ENCODE measurements at regions not wholly inside any gene's neighbourhood (a gene's known extent, or its start where the extent isn't known, plus 50 kb on each side); places are given as distances from the start of the nearest gene placed in this dataset.

DNA sequence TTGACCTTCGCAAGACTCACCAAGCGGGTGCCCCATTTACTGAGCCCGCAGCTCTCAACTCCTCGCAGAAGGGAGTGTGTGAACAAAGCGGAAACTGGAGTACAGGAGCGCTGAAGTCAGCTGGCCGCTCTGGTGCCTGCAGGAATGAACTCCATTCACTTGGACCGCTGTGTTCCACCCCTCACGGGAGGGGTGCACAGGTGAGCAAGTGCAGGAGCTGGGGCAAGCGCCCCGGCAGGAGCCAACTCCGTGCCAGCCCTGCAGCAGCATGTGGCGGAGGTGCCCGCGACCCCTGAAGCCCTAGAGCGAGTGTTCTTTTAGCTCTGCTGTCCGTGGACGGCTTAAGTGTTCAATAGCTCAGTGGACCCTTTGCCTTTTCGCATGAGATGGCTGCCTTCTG is 471.6 kb upstream of the ADGRL4 start:
- DNase-seq: no peak

DNA sequence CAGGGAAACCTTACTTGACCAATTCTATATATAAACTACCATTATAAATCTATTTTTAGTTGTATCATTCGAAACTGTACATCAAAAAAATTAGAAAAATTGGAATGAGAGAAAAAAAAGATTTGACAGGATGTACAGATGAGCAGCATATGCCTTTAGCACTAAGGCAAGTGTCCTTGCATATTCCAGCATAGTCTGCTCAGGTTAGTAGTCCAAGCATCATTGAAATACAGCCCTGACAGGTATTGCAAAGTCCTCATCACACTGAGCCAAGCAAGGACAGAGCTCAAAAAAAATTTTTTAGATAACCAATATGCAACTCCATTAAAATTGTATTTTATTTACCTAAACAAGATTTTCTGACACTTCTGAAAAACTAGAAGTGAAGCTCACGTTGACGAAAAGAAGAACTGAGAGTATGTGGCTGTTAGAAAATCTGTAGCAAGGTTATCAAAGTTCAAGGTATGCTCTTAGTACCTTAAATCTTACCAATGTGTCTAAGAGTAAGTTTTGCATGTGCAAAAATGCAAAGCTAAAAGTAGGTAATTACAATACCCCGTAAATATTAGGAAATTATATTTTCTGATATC is 465.6 kb upstream of the ADGRL4 start:
- DNase-seq: no peak

DNA sequence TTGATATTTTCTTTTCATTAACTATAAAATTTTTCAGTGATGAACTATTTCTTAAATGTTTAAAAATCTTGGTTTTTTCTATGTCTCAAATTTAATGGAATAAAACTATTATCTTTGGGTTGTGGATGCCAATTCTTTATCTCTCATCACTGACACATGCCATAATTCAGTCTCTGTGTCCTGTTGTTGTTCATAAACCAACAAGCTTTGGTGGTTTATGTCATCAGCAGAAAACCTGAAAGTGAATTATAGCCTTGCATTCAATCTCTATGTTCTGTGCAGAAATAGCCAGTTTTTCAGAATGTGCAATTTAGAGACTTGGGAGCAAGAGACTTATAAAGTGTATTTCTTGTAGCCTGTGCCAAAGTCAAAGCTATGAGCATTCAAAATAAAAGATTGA is 462.6 kb upstream of the ADGRL4 start:
- DNase-seq: no peak

- DNase-seq: no peak
Measured at GRCh38 chr1:79460773-79461436, 454.4 kb upstream of the ADGRL4 start.

GRCh38 chr1:79457562-79458224 is 451.2 kb upstream of the ADGRL4 start:
- DNase-seq: no peak

GRCh38 chr1:79448426-79448825 is 441.9 kb upstream of the ADGRL4 start:
- no peak for DNase-seq

GRCh38 chr1:79441238-79441637 is 434.7 kb upstream of the ADGRL4 start:
- no peak for DNase-seq

GRCh38 chr1:79437540-79437939 is 431.0 kb upstream of the ADGRL4 start:
- DNase-seq: no peak

DNA sequence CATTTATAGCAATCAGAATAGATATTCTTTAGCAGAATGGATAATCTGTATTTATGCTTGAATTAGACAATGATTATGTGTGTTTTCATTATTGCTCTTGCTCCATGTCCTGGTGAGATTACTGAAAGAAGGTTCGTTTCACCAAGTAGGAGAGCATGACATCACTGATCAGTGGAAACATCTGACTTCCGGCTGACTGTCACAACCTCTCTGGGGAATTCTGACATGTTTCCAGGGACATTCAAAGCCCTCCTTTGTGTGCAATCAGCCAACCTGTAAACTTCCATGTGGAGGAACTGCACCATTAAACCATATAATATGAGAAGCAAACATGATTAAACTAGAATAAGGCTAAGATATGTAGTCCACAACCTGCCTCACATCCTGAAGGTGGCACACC is 424.8 kb upstream of the ADGRL4 start:
- no peak for DNase-seq

GRCh38 chr1:79430437-79430836 is 423.9 kb upstream of the ADGRL4 start:
- DNase-seq: no peak

DNA sequence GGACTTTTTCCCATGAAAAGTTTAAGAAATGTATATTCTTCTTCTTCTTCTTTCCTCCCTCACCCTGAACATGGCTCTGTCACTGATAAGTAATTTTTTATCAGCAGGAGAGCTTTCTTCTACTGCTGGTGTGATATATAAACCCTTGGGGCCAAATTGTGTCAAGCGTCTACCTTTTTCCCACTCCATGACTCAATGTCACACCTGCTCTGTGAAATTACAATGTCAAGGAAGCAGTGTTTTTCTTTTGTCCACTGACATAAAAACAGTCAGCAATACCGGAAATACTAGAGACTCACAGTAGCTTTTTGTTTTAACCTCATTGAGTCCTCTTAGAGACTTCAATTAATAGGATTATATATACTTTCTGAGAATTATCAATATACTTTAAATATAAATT is 416.2 kb upstream of the ADGRL4 start:
- DNase-seq: no peak

DNA sequence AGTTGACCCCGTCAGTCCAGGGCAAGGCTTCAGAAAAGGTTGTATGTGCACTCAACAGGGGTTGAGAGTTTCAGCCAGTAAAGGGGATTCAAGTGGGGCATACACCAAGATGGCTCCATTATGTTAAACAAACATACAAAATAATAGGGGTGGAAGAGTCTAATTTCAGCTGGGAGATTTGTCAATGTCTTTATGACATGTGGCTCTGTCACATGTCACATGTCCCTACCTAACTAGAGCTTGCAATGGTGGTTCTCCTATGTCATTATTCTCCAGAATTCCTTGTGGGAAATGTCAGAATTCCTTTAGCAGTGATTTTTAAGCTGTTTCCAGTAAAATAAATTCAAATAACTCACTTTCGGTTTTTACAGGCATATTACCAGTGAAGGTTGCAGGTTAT is 392.0 kb upstream of the ADGRL4 start:
- DNase-seq: no peak

DNA sequence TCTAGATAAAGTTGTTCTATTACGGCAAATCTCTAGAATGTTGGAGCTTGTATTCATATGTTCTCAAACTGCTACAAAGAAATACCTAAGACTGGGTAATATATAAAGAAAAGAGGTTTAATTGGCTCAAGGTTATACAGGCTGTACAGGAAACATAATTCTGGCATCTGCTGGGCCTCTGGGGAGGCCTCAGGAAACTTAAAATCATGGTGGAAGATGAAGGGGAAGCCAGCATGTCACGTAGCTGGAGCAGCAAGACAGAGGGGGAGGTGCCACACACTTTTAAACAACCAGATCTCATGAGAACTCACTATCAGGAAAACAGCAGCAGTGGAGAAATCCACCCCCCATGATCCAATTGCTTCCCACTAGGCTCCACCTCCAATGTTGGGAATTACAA is 390.4 kb upstream of the ADGRL4 start:
- DNase-seq: no peak

GRCh38 chr1:79388694-79389361 is 382.3 kb upstream of the ADGRL4 start:
- no peak for DNase-seq

- DNase-seq: no peak
Measured at GRCh38 chr1:79386730-79387129, 380.2 kb upstream of the ADGRL4 start.

DNA sequence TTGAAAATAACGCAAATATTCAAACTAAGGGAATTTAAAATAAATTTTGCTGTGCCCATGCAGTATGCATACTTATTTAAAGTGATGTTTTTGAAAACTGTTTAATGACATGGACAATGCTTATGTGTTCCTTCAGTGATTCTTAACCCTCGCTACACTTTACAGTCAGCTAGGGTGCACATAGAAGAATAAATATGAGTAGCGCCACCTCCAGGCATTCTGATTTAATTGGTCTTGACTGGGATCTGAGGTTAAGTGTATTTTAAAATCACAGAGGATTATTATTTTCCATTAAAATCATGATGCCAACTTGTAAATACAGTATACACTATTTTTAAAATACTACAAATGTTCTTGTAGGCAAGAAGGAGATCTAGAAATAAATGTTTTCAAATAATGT is 373.5 kb upstream of the ADGRL4 start:
- no peak for DNase-seq

DNA sequence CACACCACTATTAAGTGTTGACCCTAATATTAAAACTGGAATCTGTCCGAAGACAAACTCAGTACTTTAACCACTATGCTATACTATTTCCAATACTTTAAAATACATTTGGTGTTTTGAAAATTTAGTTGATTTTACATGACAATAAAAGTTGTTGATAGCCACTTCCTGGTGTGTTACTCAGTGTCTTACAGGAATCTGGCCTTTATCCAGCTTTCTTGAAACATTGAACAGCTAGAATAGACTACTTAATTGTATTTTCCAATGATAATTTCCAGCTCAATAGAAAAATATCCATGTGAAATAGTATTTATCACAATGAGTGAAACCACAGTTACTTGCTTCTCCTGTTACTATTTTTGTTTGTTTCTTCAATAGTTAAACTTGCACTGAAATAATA is 369.6 kb upstream of the ADGRL4 start:
- DNase-seq: no peak

GRCh38 chr1:79375352-79375751 is 368.8 kb upstream of the ADGRL4 start:
- no peak for DNase-seq

GRCh38 chr1:79374397-79374796 is 367.9 kb upstream of the ADGRL4 start:
- DNase-seq: no peak

DNA sequence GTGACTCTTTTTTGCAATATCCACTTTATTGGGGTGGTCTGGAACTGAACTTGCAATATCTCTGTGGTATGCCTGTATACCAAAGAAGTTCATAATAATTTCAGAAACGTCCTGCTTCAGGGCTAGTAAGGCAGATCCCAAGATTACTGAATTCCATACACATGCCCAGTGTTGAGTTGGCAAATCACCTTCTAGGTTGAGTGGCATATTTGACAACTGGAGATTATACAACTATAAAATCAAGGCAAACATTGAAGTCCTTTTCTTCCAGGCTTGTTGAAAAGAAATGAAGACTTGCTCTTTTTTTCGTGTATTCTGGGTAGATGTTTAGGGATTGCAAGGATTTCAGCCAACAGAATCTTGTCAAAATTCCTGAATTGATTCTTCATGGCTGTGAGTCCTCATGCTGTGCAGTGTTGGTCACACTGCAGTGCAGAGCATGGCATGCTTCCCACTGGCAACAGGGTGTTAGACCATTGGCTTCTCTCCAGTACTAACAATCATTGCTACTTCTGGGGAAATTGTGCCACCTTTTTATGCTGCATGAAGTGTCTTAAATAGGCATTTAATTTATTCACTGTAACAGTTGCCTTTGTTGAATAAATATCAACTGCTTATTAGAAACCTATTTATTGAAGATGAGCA is 367.1 kb upstream of the ADGRL4 start:
- no peak for DNase-seq

DNA sequence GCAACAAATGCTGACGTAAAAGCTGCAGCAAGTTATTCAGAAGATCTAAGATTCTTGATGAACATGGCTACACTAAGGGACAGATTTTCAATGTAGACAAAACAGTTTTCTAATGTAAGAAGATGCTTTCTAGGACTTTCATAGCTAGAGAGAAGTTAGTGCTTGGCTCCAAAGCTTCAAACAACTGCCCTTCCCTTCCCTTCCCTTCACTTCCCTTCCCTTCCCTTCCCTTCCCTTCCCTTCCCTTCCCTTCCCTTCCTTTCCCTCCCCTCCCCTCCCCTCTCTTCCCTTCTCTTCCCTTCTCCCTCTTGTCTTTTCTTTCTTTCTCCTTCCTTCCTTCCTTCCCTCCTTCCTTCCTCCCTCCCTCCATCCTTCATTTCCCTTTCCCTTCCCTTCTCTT is 365.3 kb upstream of the ADGRL4 start:
- no peak for DNase-seq

GRCh38 chr1:79369091-79369490 is 362.6 kb upstream of the ADGRL4 start:
- DNase-seq: no peak

GRCh38 chr1:79364896-79365295 is 358.4 kb upstream of the ADGRL4 start:
- no peak for DNase-seq

Measured in right kidney (tissue), 1 donor.